ENCODE measurements at regions not wholly inside any gene's neighbourhood (a gene's known extent, or its start where the extent isn't known, plus 50 kb on each side); places are given as distances from the start of the nearest gene placed in this dataset.
"Not testable (repeated sequence)": the region's sequence is repeated elsewhere in the genome, so short reads cannot be mapped to it uniquely, and the experiment has no call there.

GRCh38 chr11:106491751-106492150 is 414.3 kb downstream of the AASDHPPT start:
- no peak for DNase-seq (ENCODE audit: low read depth, low spot score)

- DNase-seq (ENCODE audit: low read depth, low spot score): no peak
Observed at GRCh38 chr11:106493751-106494150, 416.3 kb downstream of the AASDHPPT start.

GRCh38 chr11:106495046-106495445 is 417.6 kb downstream of the AASDHPPT start:
- no peak for DNase-seq (ENCODE audit: low read depth, low spot score)

GRCh38 chr11:106496677-106497076 is 419.2 kb downstream of the AASDHPPT start:
- no peak for DNase-seq (ENCODE audit: low read depth, low spot score)

GRCh38 chr11:106497321-106497720 is 419.9 kb downstream of the AASDHPPT start:
- no peak for DNase-seq (ENCODE audit: low read depth, low spot score)

- no peak for DNase-seq (ENCODE audit: low read depth, low spot score)
Observed at GRCh38 chr11:106497822-106498221, 420.4 kb downstream of the AASDHPPT start.

- no peak for DNase-seq (ENCODE audit: low read depth, low spot score)
Observed at GRCh38 chr11:106503901-106504300, 426.4 kb downstream of the AASDHPPT start.

- no peak for DNase-seq (ENCODE audit: low read depth, low spot score)
Observed at GRCh38 chr11:106507645-106508306, 430.3 kb downstream of the AASDHPPT start.

- no peak for DNase-seq (ENCODE audit: low read depth, low spot score)
Observed at GRCh38 chr11:106514706-106515105, 437.2 kb downstream of the AASDHPPT start.

- no peak for DNase-seq (ENCODE audit: low read depth, low spot score)
Observed at GRCh38 chr11:106517426-106517825, 440.0 kb downstream of the AASDHPPT start.

- DNase-seq (ENCODE audit: low read depth, low spot score): no peak
Observed at GRCh38 chr11:106520146-106520912, 442.9 kb downstream of the AASDHPPT start.

GRCh38 chr11:106520920-106521319 is 443.5 kb downstream of the AASDHPPT start:
- DNase-seq (ENCODE audit: low read depth, low spot score): no peak

GRCh38 chr11:106523171-106523570 is 445.7 kb downstream of the AASDHPPT start:
- DNase-seq (ENCODE audit: low read depth, low spot score): no peak

GRCh38 chr11:106523921-106524320 is 446.5 kb downstream of the AASDHPPT start:
- DNase-seq (ENCODE audit: low read depth, low spot score): no peak

- DNase-seq (ENCODE audit: low read depth, low spot score): no peak
Observed at GRCh38 chr11:106524436-106524835, 447.0 kb downstream of the AASDHPPT start.

GRCh38 chr11:106531648-106532047 is 454.2 kb downstream of the AASDHPPT start:
- not testable (repeated sequence) for DNase-seq (ENCODE audit: low read depth, low spot score)

- DNase-seq (ENCODE audit: low read depth, low spot score): no peak
Observed at GRCh38 chr11:106533046-106533445, 455.6 kb downstream of the AASDHPPT start.

GRCh38 chr11:106540001-106540400 is 462.5 kb downstream of the AASDHPPT start:
- DNase-seq (ENCODE audit: low read depth, low spot score): no peak

- DNase-seq (ENCODE audit: low read depth, low spot score): no peak
Observed at GRCh38 chr11:106548406-106548805, 469.9 kb downstream of the GUCY1A2 start.

GRCh38 chr11:106551744-106552673 is 466.3 kb downstream of the GUCY1A2 start:
- DNase-seq (ENCODE audit: low read depth, low spot score): no peak

- no peak for DNase-seq (ENCODE audit: low read depth, low spot score)
Observed at GRCh38 chr11:106552694-106553203, 465.5 kb downstream of the GUCY1A2 start.

- no peak for DNase-seq (ENCODE audit: low read depth, low spot score)
Observed at GRCh38 chr11:106553304-106553703, 465.0 kb downstream of the GUCY1A2 start.

Data from ELF-1 (cell line).